Cardiac muscle cell (in vitro differentiated cells and primary cell): ENCODE measurements at regions not wholly inside any gene's neighbourhood (a gene's known extent, or its start where the extent isn't known, plus 50 kb on each side); places are given as distances from the start of the nearest gene placed in this dataset.

Source experiments
- DNase-seq, 2 donors: peaks; one replicate each; pipeline versions ENCODE4 v3.0.0 to v3.0.0-alpha.2; 2010 to 2017; ENCODE audit warnings: low read depth in 1 of 2, low spot score in 1 of 2
- H3K27ac ChIP-seq: fragments of 200-600 bp; sonication (generic); 2 replicates; pipeline ENCODE4 v1.5.1; 2016
- H3K27me3 ChIP-seq: fragments of 200-600 bp; sonication (generic); 2 replicates; pipeline ENCODE4 v1.6.0; 2016; ENCODE audit warnings: control low read depth
- H3K36me3 ChIP-seq: fragments of 200-600 bp; sonication (generic); 2 replicates; pipeline ENCODE4 v1.5.1; 2016; ENCODE audit warnings: control low read depth
- H3K4me1 ChIP-seq: fragments of 200-600 bp; sonication (generic); 2 replicates; pipeline ENCODE4 v1.8.1; 2017; ENCODE audit warnings: low read depth, mild to moderate bottlenecking, mixed run types
- H3K4me3 ChIP-seq: fragments of 200-600 bp; sonication (generic); 2 replicates; pipeline ENCODE4 v1.5.1; 2016; ENCODE audit warnings: mild to moderate bottlenecking
- H3K9me3 ChIP-seq: fragments of 200-600 bp; sonication (generic); 2 replicates; pipeline ENCODE4 v1.5.1; 2017; ENCODE audit warnings: low read depth, mild to moderate bottlenecking, control low read depth
- CTCF ChIP-seq: IDR thresholded peaks from 2 replicates; pipeline ENCODE4 v1.5.1; 2012; ENCODE audit warnings: low read depth, mild to moderate bottlenecking, low read length

- Histone ChIP-seq H3K9me3 (no peaks in the 10 kb centered on the region), H3K27ac (no peak overlapping the region), H3K4me3 (no peak overlapping the region), H3K27me3 (no peaks in the 10 kb centered on the region), H3K36me3 (no peaks in the 10 kb centered on the region), H3K4me1 (no peaks in the 10 kb centered on the region)
- no peak for DNase-seq
- no peak for TF ChIP-seq CTCF
Observed at GRCh38 chr2:211228559-211228958, 672.2 kb downstream of the CPS1 start.

- Histone ChIP-seq H3K9me3 (no peaks in the 10 kb centered on the region), H3K36me3 (no peaks in the 10 kb centered on the region), H3K4me3 (no peak overlapping the region), H3K4me1 (no peaks in the 10 kb centered on the region), H3K27me3 (no peaks in the 10 kb centered on the region), H3K27ac (no peak overlapping the region)
- TF ChIP-seq CTCF: no peak
- no peak for DNase-seq
Observed at GRCh38 chr2:211237586-211238275, 681.3 kb downstream of the CPS1 start.

GRCh38 chr2:211241891-211242290, 685.5 kb downstream of the CPS1 start:
- Histone ChIP-seq H3K9me3 (no peaks in the 10 kb centered on the region), H3K4me1 (no peaks in the 10 kb centered on the region), H3K27ac (no peak overlapping the region), H3K27me3 (no peaks in the 10 kb centered on the region), H3K36me3 (no peaks in the 10 kb centered on the region), H3K4me3 (no peak overlapping the region)
- TF ChIP-seq CTCF: no peak
- no peak for DNase-seq

- H3K9me3 ChIP-seq: no peaks in the 10 kb centered on the region
- H3K36me3 ChIP-seq: no peaks in the 10 kb centered on the region
- no peak for TF ChIP-seq CTCF
- no peaks in the 10 kb centered on the region for H3K27me3 ChIP-seq
- no peaks in the 10 kb centered on the region for H3K4me1 ChIP-seq
- no peak overlapping the region for H3K4me3 ChIP-seq
- no peak for DNase-seq
- no peak overlapping the region for H3K27ac ChIP-seq
Observed at GRCh38 chr2:211247751-211248150, 691.4 kb downstream of the CPS1 start.

GRCh38 chr2:211248841-211249240, 692.4 kb downstream of the CPS1 start:
- TF ChIP-seq CTCF: no peak

More at GRCh38 chr2:211248841-211249240, 692.4 kb downstream of the CPS1 start:
- no peaks in the 10 kb centered on the region for H3K4me1 ChIP-seq
- no peak overlapping the region for H3K27ac ChIP-seq
- no peaks in the 10 kb centered on the region for H3K9me3 ChIP-seq
- H3K36me3 ChIP-seq: no peaks in the 10 kb centered on the region
- no peak overlapping the region for H3K4me3 ChIP-seq
- DNase-seq: no peak
- H3K27me3 ChIP-seq: no peaks in the 10 kb centered on the region
